ENCODE measurements at regions not wholly inside any gene's neighbourhood (a gene's known extent, or its start where the extent isn't known, plus 50 kb on each side); places are given as distances from the start of the nearest gene placed in this dataset.
A peak's percentile ranks its signal among the peaks of the same experiment; 100 is the strongest.

DNA sequence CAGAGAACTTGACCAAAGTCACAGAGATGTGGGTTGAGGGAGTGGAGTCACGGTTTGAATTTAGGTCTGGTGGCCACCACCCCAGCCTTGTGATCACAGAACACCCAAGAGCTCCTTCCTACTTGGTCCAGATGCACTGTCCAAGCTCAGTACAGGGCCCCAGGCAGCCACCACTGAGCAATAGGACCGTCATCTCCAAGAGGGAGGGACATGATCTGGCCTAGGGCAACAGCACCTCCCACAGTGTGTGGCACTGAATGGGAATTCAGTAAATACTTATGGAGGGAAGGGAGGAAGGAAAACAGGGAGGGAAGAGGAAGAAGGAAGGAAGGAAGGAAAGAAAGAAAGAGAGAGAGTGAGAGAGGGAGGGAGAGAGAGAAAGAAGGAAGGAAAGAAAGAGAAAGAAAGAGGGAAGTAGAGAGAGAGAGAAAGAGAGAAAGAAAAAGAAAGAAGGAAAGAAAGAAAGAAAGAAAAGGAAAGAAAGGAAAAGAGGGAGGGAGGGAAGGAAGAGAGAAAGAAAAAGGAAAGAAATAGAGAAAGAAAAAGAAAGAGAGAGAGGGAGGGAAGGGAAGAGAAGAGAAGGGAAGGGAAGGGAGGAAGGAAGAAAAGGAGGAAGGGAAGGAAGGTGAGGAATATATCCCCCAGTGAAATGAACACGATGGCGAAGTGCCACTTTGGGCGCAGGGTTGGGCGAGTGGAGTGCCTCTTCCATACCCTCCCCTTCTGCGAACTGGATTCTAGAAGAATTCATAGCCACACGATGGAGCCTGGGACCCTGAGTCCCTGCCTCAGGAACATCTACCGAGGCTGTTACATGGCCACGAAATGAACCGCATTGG is 243.7 kb downstream of the TFAP2C start:
- Histone ChIP-seq H4K8ac (ENCODE audit: low read depth, low read length) (no peak overlapping the region), H2AK5ac (ENCODE audit: low read length) (no peak overlapping the region), H3K56ac (ENCODE audit: low read length) (no peak overlapping the region), H3K9ac (ENCODE audit: low read length) (no peak overlapping the region), H3K18ac (ENCODE audit: low read length) (no peak overlapping the region), H2BK15ac (replicated peaks; ENCODE audit: low read depth) (no peak overlapping the region), H3K27ac (ENCODE audit: low read depth, low read length) (no peak overlapping the region), H3K4me3 (ENCODE audit: low read length) (no peak overlapping the region), H3K36me3 (ENCODE audit: control insufficient read depth, insufficient read depth, low read length) (no peaks in the 10 kb centered on the region), H3K79me2 (ENCODE audit: control insufficient read depth, insufficient read depth, low read length) (no peaks in the 10 kb centered on the region), H2BK120ac (ENCODE audit: low read depth, low read length) (no peak overlapping the region), H3K79me1 (ENCODE audit: low read length) (no peaks in the 10 kb centered on the region), H3K4me2 (ENCODE audit: low read length) (no peak overlapping the region), H3K23ac (ENCODE audit: low read length) (no peak overlapping the region), H2BK5ac (ENCODE audit: low read length) (no peak overlapping the region), H3K27me3 (ENCODE audit: insufficient read depth, low read length, poor library complexity) (no peaks in the 10 kb centered on the region), H3K4ac (ENCODE audit: low read depth, low read length) (no peak overlapping the region), H3K4me1 (ENCODE audit: control insufficient read depth, low read depth, low read length) (no peaks in the 10 kb centered on the region), H4K5ac (ENCODE audit: low read length) (no peak overlapping the region)
- no peak for DNase-seq
- no CpG with 5 or more reads among the region's 11 CpGs for WGBS (ENCODE audit: extremely low coverage, insufficient coverage, low lambda C conversion rate)

DNA sequence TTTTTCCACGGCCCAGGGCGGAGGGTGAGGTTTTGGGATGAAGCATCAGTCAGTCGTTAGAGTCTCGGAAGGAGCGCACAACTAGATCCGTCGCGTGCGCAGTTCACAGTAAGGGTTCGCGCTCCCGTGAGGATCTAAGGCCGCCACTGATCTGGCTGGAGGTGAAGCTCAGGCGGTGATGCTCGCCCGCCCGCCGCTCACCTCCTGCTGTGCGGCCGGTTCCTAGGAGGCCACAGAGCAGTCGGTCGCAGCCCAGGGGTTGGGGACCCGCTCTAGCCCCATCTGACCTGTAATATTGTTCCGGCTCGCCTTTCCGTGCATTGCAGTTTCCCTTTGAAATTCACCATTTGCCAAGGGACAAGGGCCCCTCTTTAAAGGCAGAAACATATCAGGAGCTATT is 244.7 kb downstream of the TFAP2C start:
- no peaks in the 10 kb centered on the region for H3K79me2 ChIP-seq (ENCODE audit: control insufficient read depth, insufficient read depth, low read length)
- no peak overlapping the region for H2BK15ac ChIP-seq (replicated peaks; ENCODE audit: low read depth)
- WGBS (ENCODE audit: extremely low coverage, insufficient coverage, low lambda C conversion rate): no CpG with 5 or more reads among the region's 26 CpGs

GRCh38 chr20:56875052-56875659 is 246.1 kb downstream of the TFAP2C start:
- H3K23ac ChIP-seq (ENCODE audit: low read length): no peak overlapping the region
- no peak overlapping the region for H3K4me3 ChIP-seq (ENCODE audit: low read length)
- H2BK120ac ChIP-seq (ENCODE audit: low read depth, low read length): no peak overlapping the region
- no peaks in the 10 kb centered on the region for H3K27me3 ChIP-seq (ENCODE audit: insufficient read depth, low read length, poor library complexity)
- no CpG with 5 or more reads among the region's 6 CpGs for WGBS (ENCODE audit: extremely low coverage, insufficient coverage, low lambda C conversion rate)
- H4K5ac ChIP-seq (ENCODE audit: low read length): no peak overlapping the region
- no peaks in the 10 kb centered on the region for H3K4me1 ChIP-seq (ENCODE audit: control insufficient read depth, low read depth, low read length)
- no peak overlapping the region for H2BK5ac ChIP-seq (ENCODE audit: low read length)
- no peak overlapping the region for H2BK15ac ChIP-seq (replicated peaks; ENCODE audit: low read depth)
- H3K18ac ChIP-seq (ENCODE audit: low read length): no peak overlapping the region
- no peak overlapping the region for H3K27ac ChIP-seq (ENCODE audit: low read depth, low read length)
- no peaks in the 10 kb centered on the region for H3K36me3 ChIP-seq (ENCODE audit: control insufficient read depth, insufficient read depth, low read length)
- DNase-seq: peak; percentile 62
- no peaks in the 10 kb centered on the region for H3K79me2 ChIP-seq (ENCODE audit: control insufficient read depth, insufficient read depth, low read length)
- H3K9ac ChIP-seq (ENCODE audit: low read length): no peak overlapping the region
- H4K8ac ChIP-seq (ENCODE audit: low read depth, low read length): no peak overlapping the region
- no peaks in the 10 kb centered on the region for H3K79me1 ChIP-seq (ENCODE audit: low read length)
- H3K4ac ChIP-seq (ENCODE audit: low read depth, low read length): no peak overlapping the region
- H2AK5ac ChIP-seq (ENCODE audit: low read length): no peak overlapping the region
- no peak overlapping the region for H3K56ac ChIP-seq (ENCODE audit: low read length)
- no peak overlapping the region for H3K4me2 ChIP-seq (ENCODE audit: low read length)

More for the DNA sequence above, 244.7 kb downstream of the TFAP2C start:
- Histone ChIP-seq H3K18ac (ENCODE audit: low read length) (no peak overlapping the region), H4K5ac (ENCODE audit: low read length) (no peak overlapping the region), H4K8ac (ENCODE audit: low read depth, low read length) (no peak overlapping the region), H3K4me3 (ENCODE audit: low read length) (no peak overlapping the region), H2BK120ac (ENCODE audit: low read depth, low read length) (no peak overlapping the region), H2BK5ac (ENCODE audit: low read length) (no peak overlapping the region), H3K27me3 (ENCODE audit: insufficient read depth, low read length, poor library complexity) (no peaks in the 10 kb centered on the region), H3K79me1 (ENCODE audit: low read length) (no peaks in the 10 kb centered on the region), H3K27ac (ENCODE audit: low read depth, low read length) (no peak overlapping the region), H3K9ac (ENCODE audit: low read length) (no peak overlapping the region), H3K4ac (ENCODE audit: low read depth, low read length) (no peak overlapping the region), H3K36me3 (ENCODE audit: control insufficient read depth, insufficient read depth, low read length) (no peaks in the 10 kb centered on the region), H3K23ac (ENCODE audit: low read length) (no peak overlapping the region), H3K56ac (ENCODE audit: low read length) (no peak overlapping the region), H3K4me2 (ENCODE audit: low read length) (no peak overlapping the region), H3K4me1 (ENCODE audit: control insufficient read depth, low read depth, low read length) (no peaks in the 10 kb centered on the region), H2AK5ac (ENCODE audit: low read length) (no peak overlapping the region)
- no peak for DNase-seq

- DNase-seq: no peak
- Histone ChIP-seq H2AK5ac (ENCODE audit: low read length) (no peak overlapping the region), H2BK120ac (ENCODE audit: low read depth, low read length) (no peak overlapping the region), H3K36me3 (ENCODE audit: control insufficient read depth, insufficient read depth, low read length) (no peaks in the 10 kb centered on the region), H4K8ac (ENCODE audit: low read depth, low read length) (no peak overlapping the region), H3K56ac (ENCODE audit: low read length) (no peak overlapping the region), H3K27me3 (ENCODE audit: insufficient read depth, low read length, poor library complexity) (no peaks in the 10 kb centered on the region), H3K4me1 (ENCODE audit: control insufficient read depth, low read depth, low read length) (peaks cover 1% of the 10 kb centered on the region), H3K79me1 (ENCODE audit: low read length) (no peaks in the 10 kb centered on the region), H3K79me2 (ENCODE audit: control insufficient read depth, insufficient read depth, low read length) (no peaks in the 10 kb centered on the region), H4K5ac (ENCODE audit: low read length) (no peak overlapping the region), H2BK5ac (ENCODE audit: low read length) (no peak overlapping the region), H3K4ac (ENCODE audit: low read depth, low read length) (no peak overlapping the region), H3K18ac (ENCODE audit: low read length) (no peak overlapping the region), H3K4me2 (ENCODE audit: low read length) (no peak overlapping the region), H3K9ac (ENCODE audit: low read length) (no peak overlapping the region), H2BK15ac (replicated peaks; ENCODE audit: low read depth) (no peak overlapping the region), H3K27ac (ENCODE audit: low read depth, low read length) (no peak overlapping the region), H3K23ac (ENCODE audit: low read length) (no peak overlapping the region), H3K4me3 (ENCODE audit: low read length) (no peak overlapping the region)
- WGBS (ENCODE audit: extremely low coverage, insufficient coverage, low lambda C conversion rate): no CpG with 5 or more reads among the region's 7 CpGs
Measured at GRCh38 chr20:56875803-56876202, 246.7 kb downstream of the TFAP2C start.

DNA sequence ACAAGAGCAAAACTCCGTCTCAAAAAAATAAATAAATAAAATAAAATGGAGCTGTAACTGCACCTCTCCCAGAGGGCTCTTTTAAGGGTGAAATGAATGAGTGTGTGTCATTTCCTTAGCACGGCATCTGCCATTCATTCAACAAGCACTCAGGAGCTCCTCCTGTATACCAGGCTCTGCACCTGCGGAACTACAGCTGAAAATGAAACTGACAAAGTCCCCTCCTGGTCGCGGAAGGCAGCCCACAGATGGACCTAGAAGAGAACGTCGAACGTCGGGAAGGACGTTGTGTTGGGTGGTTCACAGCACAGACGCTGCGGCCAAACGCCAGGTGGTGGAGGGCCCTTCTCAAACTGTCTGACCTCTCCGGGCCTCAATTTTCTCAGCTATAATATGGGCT is 256.4 kb downstream of the TFAP2C start:
- no peak overlapping the region for H3K4ac ChIP-seq (ENCODE audit: low read depth, low read length)
- no peak overlapping the region for H3K4me3 ChIP-seq (ENCODE audit: low read length)
- no peak overlapping the region for H4K8ac ChIP-seq (ENCODE audit: low read depth, low read length)
- no peaks in the 10 kb centered on the region for H3K79me2 ChIP-seq (ENCODE audit: control insufficient read depth, insufficient read depth, low read length)
- no peak overlapping the region for H3K9ac ChIP-seq (ENCODE audit: low read length)
- WGBS (ENCODE audit: extremely low coverage, insufficient coverage, low lambda C conversion rate): no CpG with 5 or more reads among the region's 14 CpGs
- H3K27me3 ChIP-seq (ENCODE audit: insufficient read depth, low read length, poor library complexity): no peaks in the 10 kb centered on the region
- no peak overlapping the region for H3K27ac ChIP-seq (ENCODE audit: low read depth, low read length)
- peaks cover 1% of the 10 kb centered on the region for H3K4me1 ChIP-seq (ENCODE audit: control insufficient read depth, low read depth, low read length)
- no peaks in the 10 kb centered on the region for H3K79me1 ChIP-seq (ENCODE audit: low read length)
- no peak overlapping the region for H2AK5ac ChIP-seq (ENCODE audit: low read length)
- no peaks in the 10 kb centered on the region for H3K36me3 ChIP-seq (ENCODE audit: control insufficient read depth, insufficient read depth, low read length)
- H3K4me2 ChIP-seq (ENCODE audit: low read length): no peak overlapping the region
- no peak overlapping the region for H2BK5ac ChIP-seq (ENCODE audit: low read length)
- no peak overlapping the region for H3K23ac ChIP-seq (ENCODE audit: low read length)
- H3K56ac ChIP-seq (ENCODE audit: low read length): no peak overlapping the region
- DNase-seq: no peak
- no peak overlapping the region for H2BK120ac ChIP-seq (ENCODE audit: low read depth, low read length)
- no peak overlapping the region for H2BK15ac ChIP-seq (replicated peaks; ENCODE audit: low read depth)
- no peak overlapping the region for H3K18ac ChIP-seq (ENCODE audit: low read length)
- H4K5ac ChIP-seq (ENCODE audit: low read length): no peak overlapping the region
